ENCODE measurements at regions not wholly inside any gene's neighbourhood (a gene's known extent, or its start where the extent isn't known, plus 50 kb on each side); places are given as distances from the start of the nearest gene placed in this dataset.

DNA sequence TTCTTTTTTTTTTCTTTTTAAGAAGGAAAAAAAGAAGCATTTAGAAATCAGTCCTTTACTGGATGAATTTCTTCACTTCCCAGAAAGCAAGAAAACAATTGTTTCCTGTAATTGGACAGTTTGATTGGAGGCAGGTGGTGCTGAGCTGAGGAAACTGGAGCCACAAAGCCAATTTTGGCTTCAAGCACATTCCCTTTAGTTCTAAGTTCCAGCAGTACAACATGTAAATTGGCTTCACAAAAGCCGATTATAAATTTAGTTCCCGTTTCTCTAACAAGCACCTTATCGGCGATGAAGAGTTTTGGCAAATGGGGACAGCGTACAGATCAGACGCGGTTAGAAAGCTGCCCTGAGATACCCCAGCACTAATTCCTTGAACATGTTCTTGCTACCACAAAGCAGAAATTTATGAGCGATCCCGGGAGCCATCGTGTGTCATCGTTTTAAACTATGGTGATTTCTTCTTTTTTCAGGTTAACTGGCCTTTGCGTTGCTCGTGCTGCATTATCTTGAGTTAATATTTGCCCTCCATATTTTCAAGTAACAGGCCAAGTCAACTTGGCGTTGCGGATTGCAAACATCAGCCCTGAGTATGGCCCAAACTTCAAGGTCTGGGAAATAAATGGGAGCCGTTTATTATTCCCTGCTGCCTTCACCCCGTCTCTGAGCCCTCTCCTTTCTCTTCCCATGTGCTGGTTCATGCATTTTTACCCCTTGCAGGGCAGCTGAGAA is 190.4 kb upstream of the ID2 start:
- TF ChIP-seq, protein P1, sequence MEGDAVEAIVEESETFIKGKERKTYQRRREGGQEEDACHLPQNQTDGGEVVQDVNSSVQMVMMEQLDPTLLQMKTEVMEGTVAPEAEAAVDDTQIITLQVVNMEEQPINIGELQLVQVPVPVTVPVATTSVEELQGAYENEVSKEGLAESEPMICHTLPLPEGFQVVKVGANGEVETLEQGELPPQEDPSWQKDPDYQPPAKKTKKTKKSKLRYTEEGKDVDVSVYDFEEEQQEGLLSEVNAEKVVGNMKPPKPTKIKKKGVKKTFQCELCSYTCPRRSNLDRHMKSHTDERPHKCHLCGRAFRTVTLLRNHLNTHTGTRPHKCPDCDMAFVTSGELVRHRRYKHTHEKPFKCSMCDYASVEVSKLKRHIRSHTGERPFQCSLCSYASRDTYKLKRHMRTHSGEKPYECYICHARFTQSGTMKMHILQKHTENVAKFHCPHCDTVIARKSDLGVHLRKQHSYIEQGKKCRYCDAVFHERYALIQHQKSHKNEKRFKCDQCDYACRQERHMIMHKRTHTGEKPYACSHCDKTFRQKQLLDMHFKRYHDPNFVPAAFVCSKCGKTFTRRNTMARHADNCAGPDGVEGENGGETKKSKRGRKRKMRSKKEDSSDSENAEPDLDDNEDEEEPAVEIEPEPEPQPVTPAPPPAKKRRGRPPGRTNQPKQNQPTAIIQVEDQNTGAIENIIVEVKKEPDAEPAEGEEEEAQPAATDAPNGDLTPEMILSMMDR (IDR thresholded peaks at IDR 0.05) = no peak
- no peak for TF ChIP-seq POLR2A (IDR thresholded peaks at IDR 0.05)
